ENCODE measurements at regions not wholly inside any gene's neighbourhood (a gene's known extent, or its start where the extent isn't known, plus 50 kb on each side); places are given as distances from the start of the nearest gene placed in this dataset.

- Histone ChIP-seq H3K27me3 (no peaks in the 10 kb centered on the region), H3K4me3 (no peak overlapping the region), H3K9me3 (peaks cover 0 to 25% (median 17%) of the 10 kb centered on the region in 3 donors), H3K4me1 (no peaks in the 10 kb centered on the region), H3K27ac (no peak overlapping the region), H3K36me3 (no peaks in the 10 kb centered on the region)
- TF ChIP-seq CTCF (IDR thresholded peaks at IDR 0.05), result no peak
- no peak for DNase-seq
- intact Hi-C loops (cut with DNase I; ENCODE audit: low total_unique reads), result no loop called here
Measured at GRCh38 chr18:78573773-78574172, 405.8 kb upstream of the SALL3 start.

- H3K27me3 ChIP-seq, result no peaks in the 10 kb centered on the region
- intact Hi-C loops (cut with DNase I; ENCODE audit: low total_unique reads), result no loop called here
- no peaks in the 10 kb centered on the region for H3K36me3 ChIP-seq
- H3K9me3 ChIP-seq, result peaks cover 0 to 25% (median 17%) of the 10 kb centered on the region in 3 donors
- DNase-seq, result no peak
- H3K27ac ChIP-seq, result no peak overlapping the region
- no peak for TF ChIP-seq CTCF (IDR thresholded peaks at IDR 0.05)
- no peaks in the 10 kb centered on the region for H3K4me1 ChIP-seq
- no peak overlapping the region for H3K4me3 ChIP-seq
Measured at GRCh38 chr18:78576967-78577366, 402.7 kb upstream of the SALL3 start.

GRCh38 chr18:78579449-78579848 is 400.2 kb upstream of the SALL3 start:
- Histone ChIP-seq H3K4me3 (no peak overlapping the region), H3K36me3 (no peaks in the 10 kb centered on the region), H3K4me1 (no peaks in the 10 kb centered on the region), H3K27me3 (no peaks in the 10 kb centered on the region), H3K9me3 (peaks cover 0 to 5% (median 3%) of the 10 kb centered on the region in 3 donors), H3K27ac (no peak overlapping the region)
- intact Hi-C loops (cut with DNase I; ENCODE audit: low total_unique reads), result no loop called here
- DNase-seq, result no peak
- no peak for TF ChIP-seq CTCF (IDR thresholded peaks at IDR 0.05)

GRCh38 chr18:78579854-78580577 is 399.6 kb upstream of the SALL3 start:
- intact Hi-C loops (cut with DNase I; ENCODE audit: low total_unique reads), result no loop called here
- Histone ChIP-seq H3K4me1 (no peaks in the 10 kb centered on the region), H3K27ac (no peak overlapping the region), H3K4me3 (no peak overlapping the region), H3K27me3 (no peaks in the 10 kb centered on the region), H3K9me3 (no peaks in the 10 kb centered on the region), H3K36me3 (no peaks in the 10 kb centered on the region)
- DNase-seq, result no peak
- no peak for TF ChIP-seq CTCF (IDR thresholded peaks at IDR 0.05)

DNA sequence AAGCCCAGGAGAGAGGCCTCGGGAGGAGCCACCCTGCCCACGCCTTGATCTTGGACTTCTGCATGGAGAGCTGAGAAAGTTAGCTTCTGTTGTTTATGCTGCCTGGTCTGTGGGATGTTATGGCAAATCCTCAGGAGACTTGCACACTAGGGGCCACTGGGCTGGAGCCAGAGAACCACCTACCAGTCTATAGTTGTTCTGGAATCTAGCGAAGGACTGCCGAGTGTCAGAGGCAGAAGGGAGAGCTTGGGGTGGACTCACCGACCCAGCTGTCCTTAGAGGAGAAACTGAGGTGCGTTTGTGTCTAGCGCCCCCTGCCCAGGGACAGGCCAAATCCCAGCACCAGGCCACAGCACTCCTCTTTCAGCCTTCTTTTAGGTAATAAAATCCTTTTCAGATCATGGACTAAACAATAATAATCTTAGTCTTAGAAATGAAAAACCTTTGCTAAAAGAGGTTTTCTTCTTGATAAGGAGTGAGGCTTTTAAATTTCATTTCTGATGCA is 398.7 kb upstream of the SALL3 start:
- Histone ChIP-seq H3K27ac (no peak overlapping the region), H3K4me3 (no peak overlapping the region), H3K9me3 (no peaks in the 10 kb centered on the region), H3K27me3 (no peaks in the 10 kb centered on the region), H3K36me3 (no peaks in the 10 kb centered on the region), H3K4me1 (no peaks in the 10 kb centered on the region)
- no peak for TF ChIP-seq CTCF (IDR thresholded peaks at IDR 0.05)
- DNase-seq, result no peak
- intact Hi-C loops (cut with DNase I; ENCODE audit: low total_unique reads), result no loop called here
